GM21381 (cell line): ENCODE measurements at regions not wholly inside any gene's neighbourhood (a gene's known extent, or its start where the extent isn't known, plus 50 kb on each side); places are given as distances from the start of the nearest gene placed in this dataset.
"Not testable (repeated sequence)": the region's sequence is repeated elsewhere in the genome, so short reads cannot be mapped to it uniquely, and the experiment has no call there.

Experiments used
- ATAC-seq: cut with Tn5 transposase; IDR thresholded peaks from one replicate; pipeline ENCODE4 v1.9.1; 2021; ENCODE audit warnings: mild to moderate bottlenecking, moderate library complexity; ENCODE audit not compliant: unreplicated experiment

DNA sequence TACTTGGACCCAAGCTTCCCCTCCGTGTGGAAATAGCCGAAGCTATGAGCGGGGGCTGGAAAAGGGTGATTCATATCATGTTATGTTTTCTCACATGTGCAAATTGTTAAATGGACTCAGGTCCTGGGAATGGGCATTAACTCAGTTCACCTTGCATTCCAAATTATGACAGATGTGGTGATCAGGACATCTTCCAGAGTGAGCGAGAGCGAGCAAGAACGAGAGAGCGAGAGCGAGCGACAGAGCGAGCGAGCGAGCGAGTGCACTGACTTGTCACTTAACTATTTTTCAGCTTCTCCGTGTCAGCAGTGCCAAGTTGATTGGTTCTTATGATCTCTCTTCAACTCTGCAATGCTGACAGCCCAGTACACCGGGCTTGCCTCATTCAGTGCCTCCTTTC is 437.4 kb upstream of the NRSN1 start:
- ATAC-seq, result no peak

DNA sequence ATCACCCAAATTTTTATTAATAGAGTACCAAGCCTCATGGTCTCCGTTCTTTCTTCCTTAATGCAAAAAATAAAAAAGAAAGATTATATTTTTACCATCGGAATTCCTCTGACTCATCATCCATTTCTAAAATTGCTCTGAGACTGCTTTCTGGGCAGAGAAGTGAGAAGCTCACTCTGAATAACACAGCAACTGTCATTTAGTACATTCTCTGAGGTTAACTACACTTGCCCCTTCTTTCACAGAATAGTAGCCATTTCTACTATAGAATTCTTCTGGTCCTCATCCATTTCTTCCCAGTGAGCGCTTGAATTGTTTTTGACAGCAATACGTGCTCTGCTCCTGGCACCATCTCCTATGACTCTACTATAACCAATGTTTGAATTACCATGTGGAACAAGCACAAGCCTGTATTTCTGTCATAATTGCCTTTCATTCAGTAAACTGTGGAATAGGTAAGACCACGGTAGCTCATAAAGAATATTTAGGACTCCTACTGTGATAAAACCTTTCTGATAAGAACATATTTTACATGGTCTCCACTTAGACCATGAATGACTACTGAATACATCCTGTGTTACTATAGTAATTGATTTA is 435.5 kb upstream of the NRSN1 start:
- no peak for ATAC-seq

GRCh38 chr6:23692184-23692583 is 433.8 kb upstream of the NRSN1 start:
- ATAC-seq, result no peak

GRCh38 chr6:23696992-23697391 is 429.0 kb upstream of the NRSN1 start:
- no peak for ATAC-seq

DNA sequence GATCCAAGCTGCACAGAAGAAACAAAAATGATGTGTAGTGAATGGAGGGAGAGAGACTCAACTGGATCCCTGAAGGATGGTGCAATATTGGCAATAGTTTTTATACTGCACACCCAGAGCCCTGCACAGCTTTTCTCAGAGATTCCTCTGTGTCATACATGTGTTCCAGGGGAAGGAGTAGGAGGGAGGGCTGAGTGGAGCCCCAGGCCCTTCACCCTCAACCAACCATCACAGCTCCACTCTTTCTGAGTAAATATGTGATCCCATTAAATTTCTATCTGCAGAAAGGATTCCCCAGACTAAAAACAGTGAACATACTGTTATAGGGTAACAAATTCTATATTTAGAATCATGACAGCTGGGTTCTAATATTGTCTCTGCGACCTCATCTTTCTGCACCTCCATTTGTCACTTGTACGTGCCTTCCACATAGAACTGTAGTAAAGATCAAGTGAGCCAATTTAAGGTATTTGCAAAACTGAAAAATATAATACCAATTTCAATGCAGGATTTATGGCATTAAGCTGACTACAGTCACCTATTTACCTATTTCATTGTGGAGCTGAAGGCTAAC is 421.4 kb upstream of the NRSN1 start:
- no peak for ATAC-seq

DNA sequence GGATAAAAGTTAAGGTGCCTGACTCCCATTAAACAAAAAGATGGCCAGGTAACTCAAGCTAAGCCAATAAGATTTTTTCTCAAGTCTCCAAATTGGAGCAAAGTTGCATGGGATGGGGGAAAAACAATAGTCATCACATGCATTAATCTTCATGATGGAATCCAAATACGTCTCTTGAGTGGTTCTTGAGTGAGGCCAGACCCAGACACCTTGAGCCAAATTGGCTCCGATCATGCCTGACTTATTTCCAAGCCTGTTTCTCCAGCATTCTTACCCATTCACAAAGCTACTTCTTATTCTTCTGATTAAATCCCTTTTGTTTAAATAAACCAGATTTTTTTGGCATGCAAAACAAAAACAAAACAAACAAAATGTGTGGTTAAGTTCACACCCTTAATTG is 420.3 kb upstream of the NRSN1 start:
- no peak for ATAC-seq

- ATAC-seq, result no peak
Measured at GRCh38 chr6:23712756-23713155, 413.3 kb upstream of the NRSN1 start.

DNA sequence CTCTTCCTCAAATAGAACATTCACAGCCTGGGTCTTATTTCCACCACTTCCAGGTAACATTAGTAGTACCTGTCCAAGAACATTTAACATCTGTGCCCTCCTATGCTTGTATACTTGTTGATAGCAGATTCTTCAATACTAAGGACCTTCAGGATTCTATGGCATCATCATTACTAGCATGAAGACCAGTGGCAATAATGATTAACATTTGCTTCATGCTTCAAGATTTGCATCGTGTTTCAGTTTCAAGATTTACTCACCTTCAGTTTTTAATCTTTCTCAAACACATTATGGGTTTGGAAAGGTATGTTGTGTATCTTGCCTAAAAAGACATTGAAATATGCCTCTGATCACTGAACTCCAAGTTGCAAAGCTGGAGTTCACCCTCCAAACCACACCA is 412.8 kb upstream of the NRSN1 start:
- no peak for ATAC-seq

GRCh38 chr6:23728707-23729106 is 397.3 kb upstream of the NRSN1 start:
- no peak for ATAC-seq

- ATAC-seq, result no peak
Measured at GRCh38 chr6:23731609-23732008, 394.4 kb upstream of the NRSN1 start.

DNA sequence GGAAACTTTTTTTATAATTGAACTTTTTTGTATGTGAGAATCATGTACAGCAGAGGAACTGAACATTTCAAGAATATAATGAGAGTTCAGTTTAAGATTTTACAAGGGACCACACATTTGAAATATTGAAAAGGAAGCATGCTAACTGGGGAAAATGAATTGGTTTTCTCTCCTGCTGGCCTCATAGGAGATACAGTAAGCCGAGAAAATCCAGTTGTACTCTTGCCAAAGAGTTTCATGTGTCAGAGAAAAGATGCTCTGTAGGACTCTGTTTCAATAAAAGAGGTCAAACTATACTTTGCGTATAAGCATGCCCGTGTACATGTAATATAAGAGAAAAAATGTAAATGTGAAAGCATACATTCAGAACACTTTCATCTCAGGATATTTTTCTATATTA is 393.5 kb upstream of the NRSN1 start:
- ATAC-seq, result no peak

GRCh38 chr6:23735151-23735550 is 390.9 kb upstream of the NRSN1 start:
- no peak for ATAC-seq

GRCh38 chr6:23736577-23736976 is 389.4 kb upstream of the NRSN1 start:
- no peak for ATAC-seq

GRCh38 chr6:23747239-23747638 is 378.8 kb upstream of the NRSN1 start:
- ATAC-seq, result no peak

GRCh38 chr6:23752414-23752813 is 373.6 kb upstream of the NRSN1 start:
- ATAC-seq, result no peak

DNA sequence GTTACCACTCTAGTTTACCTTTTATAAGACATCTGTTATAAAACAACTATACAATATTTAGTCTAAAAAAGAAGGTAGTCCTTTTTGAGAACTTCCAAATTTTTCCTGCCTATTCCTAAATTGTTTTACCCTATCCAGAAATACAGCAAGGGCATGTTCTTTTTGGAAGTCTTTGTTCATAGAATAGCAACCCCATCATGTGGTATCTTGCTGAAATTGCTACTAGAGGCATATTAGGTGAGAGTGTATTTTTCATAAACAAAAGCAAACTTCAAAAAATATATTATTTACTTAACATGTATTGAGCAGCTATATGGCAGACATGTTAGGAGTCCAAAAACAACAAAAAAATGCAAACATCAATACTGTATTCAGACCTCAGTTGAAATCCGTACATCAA is 371.8 kb upstream of the NRSN1 start:
- no peak for ATAC-seq

GRCh38 chr6:23775127-23775526 is 350.9 kb upstream of the NRSN1 start:
- no peak for ATAC-seq

GRCh38 chr6:23783901-23784300 is 342.1 kb upstream of the NRSN1 start:
- no peak for ATAC-seq

GRCh38 chr6:23784301-23784919 is 341.6 kb upstream of the NRSN1 start:
- no peak for ATAC-seq

DNA sequence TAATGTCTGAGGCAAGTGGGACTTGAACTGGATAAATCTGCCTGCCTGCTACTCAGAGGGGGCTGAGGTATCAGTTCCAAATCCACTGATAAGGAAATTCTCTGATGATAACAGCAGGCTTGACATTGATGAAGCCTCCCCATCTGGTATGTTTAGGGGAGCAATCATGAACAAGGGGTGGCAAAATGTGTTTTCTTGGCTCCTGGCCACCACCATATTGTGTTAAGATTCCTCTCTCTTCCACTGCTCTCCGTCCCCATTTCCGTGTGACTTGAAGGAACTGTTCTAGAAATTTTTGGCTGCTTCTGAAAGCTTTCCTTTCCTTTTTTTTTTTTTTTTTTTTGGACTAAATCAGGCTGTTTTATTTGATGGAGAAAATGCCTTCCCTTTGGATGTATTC is 335.3 kb upstream of the NRSN1 start:
- ATAC-seq, result no peak

DNA sequence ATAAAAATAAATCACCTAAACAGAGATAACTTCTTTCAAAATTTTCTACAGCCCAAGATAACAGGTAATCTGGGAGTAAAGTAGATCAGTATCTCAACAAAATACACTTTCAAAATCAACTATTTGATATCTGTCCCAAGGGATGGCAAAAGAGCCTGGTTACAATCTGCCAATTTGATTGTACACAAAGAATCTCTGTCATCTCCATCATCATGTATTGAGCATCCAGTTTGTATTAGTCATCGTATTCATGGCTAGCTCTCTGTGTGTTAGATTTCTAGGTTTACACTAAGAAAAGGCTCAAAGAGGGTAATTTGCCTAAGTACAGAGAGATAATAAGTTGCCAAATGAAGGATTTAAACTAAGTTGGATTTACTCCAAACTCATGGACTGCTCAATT is 329.0 kb upstream of the NRSN1 start:
- ATAC-seq, result no peak

DNA sequence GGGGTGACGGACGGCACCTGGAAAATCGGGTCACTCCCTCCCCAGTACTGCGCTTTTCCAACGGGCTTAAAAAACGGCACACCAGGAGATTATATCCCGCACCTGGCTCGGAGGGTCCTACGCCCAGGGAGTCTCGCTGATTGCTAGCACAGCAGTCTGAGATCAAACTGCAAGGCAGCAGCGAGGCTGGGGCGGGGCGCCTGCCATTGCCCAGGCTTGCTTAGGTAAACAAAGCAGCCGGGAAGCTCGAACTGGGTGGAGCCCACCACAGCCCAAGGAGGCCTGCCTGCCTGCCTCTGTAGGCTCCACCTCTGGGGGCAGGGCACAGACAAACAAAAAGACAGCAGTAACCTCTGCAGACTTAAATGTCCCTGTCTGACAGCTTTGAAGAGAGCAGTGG is 321.7 kb upstream of the NRSN1 start:
- not testable (repeated sequence) for ATAC-seq

DNA sequence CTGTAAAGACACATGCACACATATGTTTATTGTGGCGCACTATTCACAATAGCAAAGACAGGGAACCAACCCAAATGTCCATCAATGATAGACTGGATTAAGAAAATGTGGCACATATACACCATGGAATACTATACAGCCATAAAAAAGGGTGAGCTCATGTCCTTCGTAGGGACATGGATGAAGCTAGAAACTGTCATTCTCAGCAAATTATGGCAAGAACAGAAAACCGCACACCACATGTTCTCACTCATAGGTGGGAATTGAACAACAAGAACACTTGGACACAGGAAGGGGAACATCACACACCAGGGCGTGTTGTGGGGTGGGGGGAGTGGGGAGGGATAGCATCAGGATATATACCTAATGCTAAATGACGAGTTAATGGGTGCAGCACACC is 304.9 kb upstream of the NRSN1 start:
- ATAC-seq, result not testable (repeated sequence)
